GM12878 (cell line): ENCODE measurements at regions not wholly inside any gene's neighbourhood (a gene's known extent, or its start where the extent isn't known, plus 50 kb on each side); places are given as distances from the start of the nearest gene placed in this dataset.

ENCODE experiments used
- CTCF ChIP-seq, 3 experiments: IDR thresholded peaks in 2 of 3; conservative IDR thresholded peaks in 1 of 3; 2 replicates each; pipeline ENCODE4 v1.5.1; 2011; ENCODE audit warnings: low read depth in 3 of 3, low read length in 3 of 3, mild to moderate bottlenecking in 3 of 3, control low read depth in 2 of 3, moderate library complexity in 2 of 3, inconsistent platforms in 1 of 3, mixed read lengths in 1 of 3; ENCODE audit not compliant: control insufficient read depth in 2 of 3, insufficient read depth in 1 of 3; ENCODE audit errors: extremely low read depth in 1 of 3
- EP300 ChIP-seq, 2 experiments: fragments of 150-350 bp in 1 of 2; IDR thresholded peaks; 2 replicates each; pipeline ENCODE4 v1.6.1; 2011 to 2012; ENCODE audit warnings: low read depth in 2 of 2, low read length in 2 of 2, borderline replicate concordance in 1 of 2, improper control_type of control experiment in 1 of 2, inconsistent platforms in 1 of 2; ENCODE audit not compliant: control insufficient read depth in 1 of 2
- FOS ChIP-seq: IDR thresholded peaks from 3 replicates; pipeline ENCODE4 v1.6.1; 2011; ENCODE audit warnings: borderline replicate concordance; ENCODE audit not compliant: insufficient read length; ENCODE audit errors: extremely low read depth
- MTA2 ChIP-seq: fragments of 450-650 bp; IDR thresholded peaks from 2 replicates; pipeline ENCODE4 v1.6.1; 2016; ENCODE audit warnings: low read depth, mild to moderate bottlenecking, moderate library complexity
- POLR2AphosphoS5 ChIP-seq: IDR thresholded peaks from 2 replicates; pipeline ENCODE4 v1.6.1; 2011; ENCODE audit warnings: mild to moderate bottlenecking, low read length, inconsistent platforms

- TF ChIP-seq POLR2AphosphoS5 (no peak), MTA2 (no peak), EP300 (IDR thresholded peaks at IDR 0.05; ENCODE audit: borderline replicate concordance in 1 of 2, control insufficient read depth in 1 of 2, low read depth in 2 of 2, low read length in 2 of 2) (no peak), FOS (no peak), CTCF (IDR thresholded peaks at IDR 0.05 in 2 of 3, conservative IDR thresholded peaks at IDR 0.05 in 1 of 3; ENCODE audit: control insufficient read depth in 2 of 3, extremely low read depth in 1 of 3, insufficient read depth in 1 of 3, low read depth in 3 of 3, low read length in 3 of 3) (no peak)
Measured at GRCh38 chr4:128668566-128668965, 140.9 kb upstream of the JADE1 start.
